IMR-90 (cell line): ENCODE measurements at regions not wholly inside any gene's neighbourhood (a gene's known extent, or its start where the extent isn't known, plus 50 kb on each side); places are given as distances from the start of the nearest gene placed in this dataset.

Experiments used
- BHLHE40 ChIP-seq: fragments of 150-350 bp; IDR thresholded peaks from 2 replicates; pipeline ENCODE4 v1.6.1; 2016; ENCODE audit warnings: mild to moderate bottlenecking, low read depth, low read length
- CHD1 ChIP-seq: IDR thresholded peaks from 2 replicates; pipeline ENCODE4 v1.6.1; 2012; ENCODE audit warnings: low read depth, low read length, improper control_type of control experiment
- ELK1 ChIP-seq: fragments of 150-350 bp; IDR thresholded peaks from 2 replicates; pipeline ENCODE4 v1.6.1; 2016; ENCODE audit warnings: low read depth, mild to moderate bottlenecking, low read length, moderate library complexity, borderline replicate concordance
- FOS ChIP-seq: fragments of 150-350 bp; IDR thresholded peaks from 2 replicates; pipeline ENCODE4 v1.6.1; 2016; ENCODE audit warnings: low read depth, low read length
- MXI1 ChIP-seq: IDR thresholded peaks from 2 replicates; pipeline ENCODE4 v1.6.1; 2012; ENCODE audit warnings: low read depth, mild to moderate bottlenecking, low read length, moderate library complexity, borderline replicate concordance
- POLR2A ChIP-seq: IDR thresholded peaks from 2 replicates; pipeline ENCODE4 v1.6.1; 2012; ENCODE audit warnings: mild to moderate bottlenecking, low read depth, low read length
- RCOR1 ChIP-seq: IDR thresholded peaks from 2 replicates; pipeline ENCODE4 v1.6.1; 2012; ENCODE audit warnings: mild to moderate bottlenecking, low read length, improper control_type of control experiment; ENCODE audit not compliant: insufficient replicate concordance
- RFX5 ChIP-seq: IDR thresholded peaks from 2 replicates; pipeline ENCODE4 v1.8.0; 2012; ENCODE audit warnings: low read depth, mild to moderate bottlenecking, low read length, moderate library complexity
- SMC3 ChIP-seq: fragments of 150-350 bp; IDR thresholded peaks from 2 replicates; pipeline ENCODE4 v1.6.1; 2016; ENCODE audit warnings: low read depth, mild to moderate bottlenecking, antibody characterized with exemption, low read length, moderate library complexity
- USF2 ChIP-seq: fragments of 150-350 bp; IDR thresholded peaks from 2 replicates; pipeline ENCODE4 v1.6.1; 2017; ENCODE audit warnings: mild to moderate bottlenecking, antibody characterized with exemption, low read length, low read depth
- TF ChIP-seq, protein P1 (sequence below): conservative IDR thresholded peaks from 2 replicates; pipeline ENCODE4 v1.5.1; 2012; ENCODE audit warnings: mild to moderate bottlenecking, low read depth, low read length, improper control_type of control experiment

GRCh38 chr6:134424798-134425170 lies 106.9 kb upstream of the SGK1 start:
- TF ChIP-seq, protein P1, sequence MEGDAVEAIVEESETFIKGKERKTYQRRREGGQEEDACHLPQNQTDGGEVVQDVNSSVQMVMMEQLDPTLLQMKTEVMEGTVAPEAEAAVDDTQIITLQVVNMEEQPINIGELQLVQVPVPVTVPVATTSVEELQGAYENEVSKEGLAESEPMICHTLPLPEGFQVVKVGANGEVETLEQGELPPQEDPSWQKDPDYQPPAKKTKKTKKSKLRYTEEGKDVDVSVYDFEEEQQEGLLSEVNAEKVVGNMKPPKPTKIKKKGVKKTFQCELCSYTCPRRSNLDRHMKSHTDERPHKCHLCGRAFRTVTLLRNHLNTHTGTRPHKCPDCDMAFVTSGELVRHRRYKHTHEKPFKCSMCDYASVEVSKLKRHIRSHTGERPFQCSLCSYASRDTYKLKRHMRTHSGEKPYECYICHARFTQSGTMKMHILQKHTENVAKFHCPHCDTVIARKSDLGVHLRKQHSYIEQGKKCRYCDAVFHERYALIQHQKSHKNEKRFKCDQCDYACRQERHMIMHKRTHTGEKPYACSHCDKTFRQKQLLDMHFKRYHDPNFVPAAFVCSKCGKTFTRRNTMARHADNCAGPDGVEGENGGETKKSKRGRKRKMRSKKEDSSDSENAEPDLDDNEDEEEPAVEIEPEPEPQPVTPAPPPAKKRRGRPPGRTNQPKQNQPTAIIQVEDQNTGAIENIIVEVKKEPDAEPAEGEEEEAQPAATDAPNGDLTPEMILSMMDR = no peak
- TF ChIP-seq MXI1 (no peak), SMC3 (no peak), POLR2A (no peak), BHLHE40 (no peak), ELK1 (no peak), CHD1 (no peak), RFX5 (no peak), RCOR1 (no peak), USF2 (no peak), FOS (no peak)
